ENCODE measurements at regions not wholly inside any gene's neighbourhood (a gene's known extent, or its start where the extent isn't known, plus 50 kb on each side); places are given as distances from the start of the nearest gene placed in this dataset.

DNA sequence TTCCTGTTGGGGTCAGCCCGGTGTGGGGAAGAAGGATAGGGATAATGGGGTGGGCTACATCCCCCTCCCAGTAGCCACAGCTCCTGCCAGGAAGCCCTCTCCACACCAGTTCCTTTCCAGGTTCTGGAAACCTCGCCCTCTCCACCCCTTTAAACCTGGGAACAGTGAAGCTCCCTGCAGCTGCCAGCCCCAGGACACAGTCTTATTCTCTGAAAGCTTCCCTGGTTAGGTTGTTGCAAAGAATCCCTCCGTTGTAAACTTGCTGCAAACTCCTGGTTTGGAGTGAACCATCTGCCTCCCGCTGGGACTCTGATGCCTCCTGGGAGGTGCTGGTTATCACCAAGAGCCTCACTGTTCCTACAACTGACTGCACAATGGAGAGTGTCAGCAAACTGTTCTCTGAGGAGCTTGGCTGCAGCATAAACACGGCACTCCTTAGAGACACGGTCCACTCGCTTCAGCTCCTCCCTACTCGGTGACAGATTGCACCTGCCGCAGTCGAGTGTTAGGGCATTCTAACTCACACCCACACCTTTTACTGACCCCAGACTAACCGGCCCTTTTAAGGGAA lies 261.8 kb upstream of the RAB6C start:
- TF ChIP-seq, protein P1, sequence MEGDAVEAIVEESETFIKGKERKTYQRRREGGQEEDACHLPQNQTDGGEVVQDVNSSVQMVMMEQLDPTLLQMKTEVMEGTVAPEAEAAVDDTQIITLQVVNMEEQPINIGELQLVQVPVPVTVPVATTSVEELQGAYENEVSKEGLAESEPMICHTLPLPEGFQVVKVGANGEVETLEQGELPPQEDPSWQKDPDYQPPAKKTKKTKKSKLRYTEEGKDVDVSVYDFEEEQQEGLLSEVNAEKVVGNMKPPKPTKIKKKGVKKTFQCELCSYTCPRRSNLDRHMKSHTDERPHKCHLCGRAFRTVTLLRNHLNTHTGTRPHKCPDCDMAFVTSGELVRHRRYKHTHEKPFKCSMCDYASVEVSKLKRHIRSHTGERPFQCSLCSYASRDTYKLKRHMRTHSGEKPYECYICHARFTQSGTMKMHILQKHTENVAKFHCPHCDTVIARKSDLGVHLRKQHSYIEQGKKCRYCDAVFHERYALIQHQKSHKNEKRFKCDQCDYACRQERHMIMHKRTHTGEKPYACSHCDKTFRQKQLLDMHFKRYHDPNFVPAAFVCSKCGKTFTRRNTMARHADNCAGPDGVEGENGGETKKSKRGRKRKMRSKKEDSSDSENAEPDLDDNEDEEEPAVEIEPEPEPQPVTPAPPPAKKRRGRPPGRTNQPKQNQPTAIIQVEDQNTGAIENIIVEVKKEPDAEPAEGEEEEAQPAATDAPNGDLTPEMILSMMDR (IDR thresholded peaks at IDR 0.05; ENCODE audit: insufficient read depth, low read length, poor library complexity, severe bottlenecking): no peak
- TF ChIP-seq EZH2phosphoT487 (conservative IDR thresholded peaks at IDR 0.05; ENCODE audit: low read length): no peak
